Neural cell (in vitro differentiated cells): ENCODE measurements at regions not wholly inside any gene's neighbourhood (a gene's known extent, or its start where the extent isn't known, plus 50 kb on each side); places are given as distances from the start of the nearest gene placed in this dataset.

Experiments
- CTCF ChIP-seq: fragments of 450-650 bp; IDR thresholded peaks from 2 replicates; pipeline ENCODE4 v1.5.1; 2014; ENCODE audit warnings: antibody characterized with exemption, mild to moderate bottlenecking, moderate library complexity; ENCODE audit not compliant: poor library complexity, severe bottlenecking
- MXI1 ChIP-seq: fragments of 450-650 bp; conservative IDR thresholded peaks from 2 replicates; pipeline ENCODE4 v1.6.1; 2014; ENCODE audit warnings: antibody characterized with exemption, mild to moderate bottlenecking; ENCODE audit not compliant: poor library complexity, severe bottlenecking
- POLR2AphosphoS5 ChIP-seq: IDR thresholded peaks from 2 replicates; pipeline ENCODE4 v1.6.1; 2012
- RAD21 ChIP-seq: fragments of 450-650 bp; conservative IDR thresholded peaks from 2 replicates; pipeline ENCODE4 v1.6.1; 2014; ENCODE audit warnings: antibody characterized with exemption, mild to moderate bottlenecking, moderate library complexity

GRCh38 chr7:110010359-110010758 is 1080.6 kb upstream of the LRRN3 start:
- no peak for TF ChIP-seq CTCF
- TF ChIP-seq POLR2AphosphoS5: no peak
- no peak for TF ChIP-seq RAD21
- no peak for TF ChIP-seq MXI1
